RKO (cell line): ENCODE measurements at regions not wholly inside any gene's neighbourhood (a gene's known extent, or its start where the extent isn't known, plus 50 kb on each side); places are given as distances from the start of the nearest gene placed in this dataset.
A peak's percentile ranks its signal among the peaks of the same experiment; 100 is the strongest.

Experiments
- DNase-seq: peaks from one replicate; pipeline ENCODE4 v3.0.0-alpha.2; 2016; ENCODE audit warnings: low spot score

- DNase-seq: no peak
Measured at GRCh38 chr13:107331359-107331758, 763.4 kb upstream of the ARGLU1 start.

- no peak for DNase-seq
Measured at GRCh38 chr13:107330484-107330883, 762.5 kb upstream of the ARGLU1 start.

GRCh38 chr13:107329991-107330390, 762.1 kb upstream of the ARGLU1 start:
- no peak for DNase-seq

GRCh38 chr13:107324416-107325204, 756.7 kb upstream of the ARGLU1 start:
- DNase-seq: no peak

GRCh38 chr13:107322228-107322627, 754.3 kb upstream of the ARGLU1 start:
- DNase-seq: no peak

- no peak for DNase-seq
Measured at GRCh38 chr13:107305178-107305577, 737.2 kb upstream of the ARGLU1 start.

- peak; percentile 14 for DNase-seq
Measured at GRCh38 chr13:107301724-107302374, 733.9 kb upstream of the ARGLU1 start.

- no peak for DNase-seq
Measured at GRCh38 chr13:107299717-107300116, 731.8 kb upstream of the ARGLU1 start.

- DNase-seq: peak; percentile 41
Measured at GRCh38 chr13:107296804-107297203, 728.9 kb upstream of the ARGLU1 start.

- no peak for DNase-seq
Measured at GRCh38 chr13:107295416-107296140, 727.6 kb upstream of the ARGLU1 start.

GRCh38 chr13:107293924-107294323, 726.0 kb upstream of the ARGLU1 start:
- no peak for DNase-seq

GRCh38 chr13:107291875-107292274, 723.9 kb upstream of the ARGLU1 start:
- no peak for DNase-seq

- no peak for DNase-seq
Measured at GRCh38 chr13:107289540-107289939, 721.6 kb upstream of the ARGLU1 start.

GRCh38 chr13:107284173-107284572, 716.2 kb upstream of the ARGLU1 start:
- DNase-seq: no peak

GRCh38 chr13:107277911-107278310, 710.0 kb upstream of the ARGLU1 start:
- no peak for DNase-seq

GRCh38 chr13:107276936-107277335, 709.0 kb upstream of the ARGLU1 start:
- DNase-seq: no peak

- DNase-seq: no peak
Measured at GRCh38 chr13:107275945-107276614, 708.1 kb upstream of the ARGLU1 start.

GRCh38 chr13:107275312-107275711, 707.4 kb upstream of the ARGLU1 start:
- DNase-seq: no peak

GRCh38 chr13:107271227-107271626, 703.3 kb upstream of the ARGLU1 start:
- DNase-seq: no peak

- no peak for DNase-seq
Measured at GRCh38 chr13:107266657-107267056, 698.7 kb upstream of the ARGLU1 start.

- DNase-seq: no peak
Measured at GRCh38 chr13:107258599-107259187, 690.8 kb upstream of the ARGLU1 start.

- no peak for DNase-seq
Measured at GRCh38 chr13:107254392-107254791, 686.5 kb upstream of the ARGLU1 start.
